K562 (cell line): ENCODE measurements at regions not wholly inside any gene's neighbourhood (a gene's known extent, or its start where the extent isn't known, plus 50 kb on each side); places are given as distances from the start of the nearest gene placed in this dataset.

Experiments
- ATAC-seq: fragments of 200-7000 bp; cut with Tn5 transposase; 3 replicates; pipeline ENCODE4 v1.9.1; 2020; ENCODE audit warnings: moderate library complexity
- BruUV-seq: library from RNA; stranded (reverse); fragments of 400-500 nt; replicated peaks from 2 replicates; lab custom pipeline; 2021; lab: Mats Ljungman, UMichigan
- CTCF ChIA-PET: fragments of 300-600 bp; formaldehyde crosslinking; extraction: SDS; loops from one replicate; lab custom pipeline; 2021; ENCODE audit warnings: low intra/inter-chr PET ratio; lab: Yijun Ruan, JAX
- POLR2A ChIA-PET: fragments of 300-600, 350-650 bp; sonication (Branson Sonifier 250); formaldehyde crosslinking; extraction: SDS; loops from one replicate; lab custom pipeline; 2021; ENCODE audit warnings: antibody characterized with exemption, inconsistent platforms; lab: Yijun Ruan, JAX
- DNase-seq, 4 experiments: peaks; one replicate each; pipeline versions ENCODE4 v3.0.0 to v3.0.0-alpha.2; 2011 to 2018; ENCODE audit warnings: low spot score in 3 of 4, mixed read lengths in 3 of 4; ENCODE audit errors: extremely low read depth in 1 of 4
- FAIRE-seq: peaks from 2 replicates; lab custom pipeline; 2011; peaks lifted over from hg19 to GRCh38; lab: Jason Lieb, UNC
- H2AFZ ChIP-seq: 2 replicates; pipeline ENCODE4 v1.6.0; 2011; ENCODE audit warnings: low read depth, low read length, control low read depth, inconsistent platforms
- H3K27ac ChIP-seq: fragments of 200-600 bp; 3 replicates; pipeline ENCODE4 v1.8.0; 2011; ENCODE audit warnings: low read depth, mild to moderate bottlenecking, control low read depth, inconsistent platforms, low read length, moderate library complexity, mixed read lengths; ENCODE audit errors: extremely low read depth
- H3K27me3 ChIP-seq, 2 experiments: fragments of 300-600 bp in 1 of 2; 2 replicates in 1 of 2; 3 replicates in 1 of 2; pipeline versions ENCODE4 v1.6.0 to v1.8.0; 2011; ENCODE audit warnings: inconsistent platforms in 2 of 2, low read length in 2 of 2, mild to moderate bottlenecking in 1 of 2, mixed read lengths in 1 of 2, moderate library complexity in 1 of 2; ENCODE audit not compliant: control insufficient read depth in 2 of 2, insufficient read depth in 2 of 2
- H3K36me3 ChIP-seq: fragments of 300-600 bp; 3 replicates; pipeline ENCODE4 v1.8.0; 2011; ENCODE audit warnings: mild to moderate bottlenecking, low read length, inconsistent platforms; ENCODE audit not compliant: control insufficient read depth, insufficient read depth
- H3K4me1 ChIP-seq, 2 experiments: fragments of 200-600 bp in 1 of 2; replicated peaks in 1 of 2; 2 replicates in 1 of 2; 3 replicates in 1 of 2; pipeline versions ENCODE4 v1.5.1 to v1.8.0; 2011; ENCODE audit warnings: inconsistent platforms in 2 of 2, low read length in 2 of 2, mild to moderate bottlenecking in 1 of 2, mixed read lengths in 1 of 2, moderate library complexity in 1 of 2; ENCODE audit not compliant: control insufficient read depth in 2 of 2, insufficient read depth in 2 of 2
- H3K4me2 ChIP-seq: 2 replicates; pipeline ENCODE4 v1.6.1; 2011; ENCODE audit warnings: low read length, control low read depth, inconsistent platforms, mixed read lengths; ENCODE audit not compliant: insufficient read depth
- H3K4me3 ChIP-seq: fragments of 200-600 bp; sonication (generic), shearing (Covaris generic); 2 replicates; pipeline ENCODE4 v1.5.1; 2016; ENCODE audit warnings: control low read depth, inconsistent platforms
- H3K79me2 ChIP-seq: fragments of 200-600 bp; 3 replicates; pipeline ENCODE4 v1.8.0; 2011; ENCODE audit warnings: low read length, inconsistent platforms; ENCODE audit not compliant: control insufficient read depth, insufficient read depth
- H3K9ac ChIP-seq, 2 experiments: 2 replicates each; pipeline versions ENCODE4 v1.6.0 to v1.6.1; 2011; ENCODE audit warnings: low read depth in 2 of 2, low read length in 2 of 2, control low read depth in 1 of 2, inconsistent platforms in 1 of 2, mild to moderate bottlenecking in 1 of 2, mixed read lengths in 1 of 2; ENCODE audit not compliant: insufficient read depth in 1 of 2
- H3K9me1 ChIP-seq: one replicate; pipeline ENCODE4 v1.6.0; 2011; ENCODE audit warnings: inconsistent platforms, mild to moderate bottlenecking, low read length, moderate library complexity; ENCODE audit not compliant: control insufficient read depth, insufficient read depth
- H3K9me3 ChIP-seq: replicated peaks from 2 replicates; pipeline ENCODE4 v1.5.1; 2011; ENCODE audit warnings: low read depth, low read length, inconsistent platforms; ENCODE audit not compliant: control insufficient read depth, insufficient read depth
- H4K20me1 ChIP-seq: replicated peaks from 2 replicates; pipeline ENCODE4 v1.6.1; 2011; ENCODE audit warnings: low read length, inconsistent platforms, mixed read lengths; ENCODE audit not compliant: control insufficient read depth, insufficient read depth
- CHD7 ChIP-seq: fragments of 200-600 bp; sonication (generic); IDR thresholded peaks from one replicate; pipeline ENCODE4 v1.6.1; 2012; ENCODE audit warnings: mild to moderate bottlenecking, low read depth, low read length, inconsistent platforms
- WGBS: fragments of 100-300 bp; shearing (Covaris generic); methylation state at CpG from one replicate; pipeline ENCODE4 v1.1.6; 2016; ENCODE audit warnings: low coverage, mixed read lengths; ENCODE audit not compliant: insufficient coverage; ENCODE audit errors: missing lambda C conversion rate; 5-methylcytosine and 5-hydroxymethylcytosine counted together
- in situ Hi-C: fragments of 300-500 bp; cut with MboI; formaldehyde crosslinking; loops from 4 replicates; pipeline ENCODE4 v1.15.0; 2018; ENCODE audit warnings: inconsistent platforms, mixed read lengths
- intact Hi-C: fragments of 100-400 bp; cut with micrococcal nuclease; formaldehyde crosslinking; loops from 2 replicates; pipeline ENCODE4 v1.14.2; 2022

- in situ Hi-C loops (no loop called here), intact Hi-C loops (no loop called here)
- FAIRE-seq (no peak), DNase-seq (no peak), ATAC-seq (no peak)
- H2AFZ ChIP-seq = no peak overlapping the region
- H3K9ac ChIP-seq = no peak overlapping the region
- no peaks in the 10 kb centered on the region for H3K4me1 ChIP-seq
- H3K79me2 ChIP-seq = no peaks in the 10 kb centered on the region
- no peak overlapping the region for H3K4me2 ChIP-seq
- POLR2A ChIA-PET = interaction anchor here (1.1 kb wide), 1 partner anchor 11 kb away, joined by 3 read pairs; no protein-coding TSS in a partner anchor
- CTCF ChIA-PET = no interaction called here
- H3K36me3 ChIP-seq = no peaks in the 10 kb centered on the region
- 0% methylated on average over 3 of the region's 3 CpGs for WGBS
- no peaks in the 10 kb centered on the region; a peak in 1 of 5 replicates for H3K27me3 ChIP-seq
- H3K27ac ChIP-seq = no peak overlapping the region
- H4K20me1 ChIP-seq = no peaks in the 10 kb centered on the region
- no TSS peak for BruUV-seq
- no peak overlapping the region for H3K4me3 ChIP-seq
- no peaks in the 10 kb centered on the region for H3K9me3 ChIP-seq
- H3K9me1 ChIP-seq = no peaks in the 10 kb centered on the region
- TF ChIP-seq CHD7 = no peak
Observed at GRCh38 chr5:158086856-158087255, 227.9 kb upstream of the CLINT1 start.
